IMR-90 (cell line): ENCODE measurements at regions not wholly inside any gene's neighbourhood (a gene's known extent, or its start where the extent isn't known, plus 50 kb on each side); places are given as distances from the start of the nearest gene placed in this dataset.

Experiments
- ATAC-seq: fragments of 200-7000 bp; cut with Tn5 transposase; 2 replicates; pipeline ENCODE4 v1.9.1; 2020; ENCODE audit warnings: low read depth, mild to moderate bottlenecking, moderate library complexity
- BruUV-seq: library from RNA; stranded (reverse); fragments of 400-500 nt; replicated peaks from 2 replicates; lab custom pipeline; 2021; lab: Mats Ljungman, UMichigan
- CTCF ChIA-PET: fragments of 300-600 bp; formaldehyde crosslinking; extraction: SDS; loops from one replicate; lab custom pipeline; 2021; ENCODE audit warnings: antibody characterized with exemption; lab: Yijun Ruan, JAX
- POLR2A ChIA-PET: fragments of 300-600 bp; sonication (Branson Sonifier 250); formaldehyde crosslinking; loops from one replicate; lab custom pipeline; 2022; ENCODE audit warnings: antibody characterized with exemption; ENCODE audit not compliant: unreplicated experiment; lab: Charles Lee
- DNase-seq: peaks from one replicate; pipeline ENCODE4 v3.0.0; 2013
- H2AFZ ChIP-seq: replicated peaks from 2 replicates; pipeline ENCODE3; 2013; ENCODE audit warnings: low read length, mild to moderate bottlenecking; ENCODE audit not compliant: poor library complexity
- H2AK5ac ChIP-seq: 2 replicates; pipeline ENCODE4 v1.6.1; 2013; ENCODE audit warnings: low read depth, low read length, inconsistent platforms
- H2AK9ac ChIP-seq: replicated peaks from 2 replicates; pipeline ENCODE3; 2013; ENCODE audit warnings: mild to moderate bottlenecking, low read depth, low read length, moderate library complexity; ENCODE audit not compliant: poor library complexity
- H2BK120ac ChIP-seq: 2 replicates; pipeline ENCODE4 v1.6.1; 2013; ENCODE audit warnings: low read depth, low read length, inconsistent platforms
- H2BK15ac ChIP-seq: 3 replicates; pipeline ENCODE4 v1.6.1; 2013; ENCODE audit warnings: low read depth, low read length, inconsistent platforms
- H2BK20ac ChIP-seq: 2 replicates; pipeline ENCODE4 v1.6.1; 2013; ENCODE audit warnings: low read depth, mild to moderate bottlenecking, inconsistent platforms, low read length, moderate library complexity
- H2BK5ac ChIP-seq: 2 replicates; pipeline ENCODE4 v1.6.1; 2013; ENCODE audit warnings: mild to moderate bottlenecking, low read depth, low read length, inconsistent platforms; ENCODE audit not compliant: poor library complexity, severe bottlenecking
- H3K14ac ChIP-seq: replicated peaks from 2 replicates; pipeline ENCODE4 v1.6.1; 2013; ENCODE audit warnings: low read depth, low read length, inconsistent platforms
- H3K18ac ChIP-seq: 2 replicates; pipeline ENCODE4 v1.6.1; 2013; ENCODE audit warnings: low read depth, low read length, control low read depth
- H3K23ac ChIP-seq: 2 replicates; pipeline ENCODE4 v1.6.1; 2013; ENCODE audit warnings: low read depth, low read length, inconsistent platforms
- H3K27ac ChIP-seq: 2 replicates; pipeline ENCODE4 v1.5.1; 2013; ENCODE audit warnings: mild to moderate bottlenecking, control low read depth, low read length; ENCODE audit not compliant: insufficient read depth
- H3K27me3 ChIP-seq: 2 replicates; pipeline ENCODE4 v1.6.1; 2013; ENCODE audit warnings: low read length; ENCODE audit not compliant: control insufficient read depth, insufficient read depth
- H3K36me3 ChIP-seq: 2 replicates; pipeline ENCODE4 v1.6.1; 2013; ENCODE audit warnings: low read length, mixed read lengths; ENCODE audit not compliant: control insufficient read depth, insufficient read depth
- H3K4ac ChIP-seq: 2 replicates; pipeline ENCODE4 v1.6.1; 2013; ENCODE audit warnings: low read depth, low read length, inconsistent platforms
- H3K4me1 ChIP-seq: 2 replicates; pipeline ENCODE4 v1.6.1; 2013; ENCODE audit warnings: low read length, mixed read lengths; ENCODE audit not compliant: control insufficient read depth, insufficient read depth
- H3K4me2 ChIP-seq: 2 replicates; pipeline ENCODE4 v1.6.1; 2013; ENCODE audit warnings: low read depth, mild to moderate bottlenecking, control low read depth, low read length, moderate library complexity
- H3K4me3 ChIP-seq: 2 replicates; pipeline ENCODE4 v1.5.1; 2013; ENCODE audit warnings: low read depth, mild to moderate bottlenecking, control low read depth, low read length, moderate library complexity; ENCODE audit not compliant: insufficient read depth
- H3K56ac ChIP-seq: 2 replicates; pipeline ENCODE4 v1.6.1; 2013; ENCODE audit warnings: low read length, inconsistent platforms; ENCODE audit not compliant: insufficient read depth; ENCODE audit errors: extremely low read depth
- H3K79me1 ChIP-seq, 2 experiments: 2 replicates each; pipeline ENCODE4 v1.6.1; 2013; ENCODE audit warnings: low read length in 2 of 2, inconsistent platforms in 1 of 2, low read depth in 1 of 2
- H3K9ac ChIP-seq: 2 replicates; pipeline ENCODE4 v1.6.1; 2013; ENCODE audit warnings: low read depth, low read length, control low read depth
- H3K9me1 ChIP-seq: 2 replicates; pipeline ENCODE4 v1.6.1; 2013; ENCODE audit warnings: low read length, inconsistent platforms; ENCODE audit not compliant: insufficient read depth
- H3K9me3 ChIP-seq: 2 replicates; pipeline ENCODE4 v1.6.1; 2013; ENCODE audit warnings: low read length; ENCODE audit not compliant: control insufficient read depth, insufficient read depth
- H4K20me1 ChIP-seq: 2 replicates; pipeline ENCODE4 v1.6.1; 2013; ENCODE audit warnings: low read length, inconsistent platforms; ENCODE audit not compliant: insufficient read depth
- H4K5ac ChIP-seq: 2 replicates; pipeline ENCODE4 v1.6.1; 2013; ENCODE audit warnings: mild to moderate bottlenecking, low read depth, low read length, control low read depth
- H4K8ac ChIP-seq, 2 experiments: 2 replicates each; pipeline ENCODE4 v1.6.1; 2013; ENCODE audit warnings: low read depth in 2 of 2, low read length in 2 of 2, control low read depth in 1 of 2, inconsistent platforms in 1 of 2
- H4K91ac ChIP-seq: 2 replicates; pipeline ENCODE4 v1.6.1; 2013; ENCODE audit warnings: low read depth, low read length, inconsistent platforms; ENCODE audit not compliant: insufficient read depth
- BHLHE40 ChIP-seq: fragments of 150-350 bp; IDR thresholded peaks from 2 replicates; pipeline ENCODE4 v1.6.1; 2016; ENCODE audit warnings: mild to moderate bottlenecking, low read depth, low read length
- CEBPB ChIP-seq: IDR thresholded peaks from 2 replicates; pipeline ENCODE4 v1.6.1; 2012; ENCODE audit warnings: low read depth, low read length, improper control_type of control experiment
- CHD1 ChIP-seq: IDR thresholded peaks from 2 replicates; pipeline ENCODE4 v1.6.1; 2012; ENCODE audit warnings: low read depth, low read length, improper control_type of control experiment
- FOS ChIP-seq: fragments of 150-350 bp; IDR thresholded peaks from 2 replicates; pipeline ENCODE4 v1.6.1; 2016; ENCODE audit warnings: low read depth, low read length
- MAFK ChIP-seq: IDR thresholded peaks from 2 replicates; pipeline ENCODE4 v1.6.1; 2012; ENCODE audit warnings: low read depth, low read length, improper control_type of control experiment
- MAZ ChIP-seq: IDR thresholded peaks from 2 replicates; pipeline ENCODE4 v1.6.1; 2012; ENCODE audit warnings: low read depth, mild to moderate bottlenecking, low read length, improper control_type of control experiment, moderate library complexity, borderline replicate concordance
- MXI1 ChIP-seq: IDR thresholded peaks from 2 replicates; pipeline ENCODE4 v1.6.1; 2012; ENCODE audit warnings: low read depth, mild to moderate bottlenecking, low read length, moderate library complexity, borderline replicate concordance
- NFE2L2 ChIP-seq: fragments of 150-350 bp; IDR thresholded peaks from 2 replicates; pipeline ENCODE4 v1.6.1; 2016; ENCODE audit warnings: low read depth, mild to moderate bottlenecking, low read length
- POLR2A ChIP-seq: IDR thresholded peaks from 2 replicates; pipeline ENCODE4 v1.6.1; 2012; ENCODE audit warnings: mild to moderate bottlenecking, low read depth, low read length
- RAD21 ChIP-seq: IDR thresholded peaks from 2 replicates; pipeline ENCODE4 v1.6.1; 2012; ENCODE audit warnings: low read length, improper control_type of control experiment
- RCOR1 ChIP-seq: IDR thresholded peaks from 2 replicates; pipeline ENCODE4 v1.6.1; 2012; ENCODE audit warnings: mild to moderate bottlenecking, low read length, improper control_type of control experiment; ENCODE audit not compliant: insufficient replicate concordance
- RFX5 ChIP-seq: IDR thresholded peaks from 2 replicates; pipeline ENCODE4 v1.8.0; 2012; ENCODE audit warnings: low read depth, mild to moderate bottlenecking, low read length, moderate library complexity
- SMC3 ChIP-seq: fragments of 150-350 bp; IDR thresholded peaks from 2 replicates; pipeline ENCODE4 v1.6.1; 2016; ENCODE audit warnings: low read depth, mild to moderate bottlenecking, antibody characterized with exemption, low read length, moderate library complexity
- WGBS, 2 experiments: methylation state at CpG; one replicate each; pipeline versions ENCODE4 v1.1.5 to v1.1.7; 2013; ENCODE audit warnings: missing lambda C conversion rate in 2 of 2; ENCODE audit not compliant: insufficient read length in 1 of 2; ENCODE audit errors: extremely low coverage in 2 of 2; 5-methylcytosine and 5-hydroxymethylcytosine counted together
- dilution Hi-C: fragments of 300-500 bp; cut with HindIII; formaldehyde crosslinking; loops from one replicate; pipeline ENCODE4 v1.14.3; 2018; ENCODE audit warnings: low sequenced_read_pairs; ENCODE audit not compliant: unreplicated experiment
- in situ Hi-C: fragments of 300-500 bp; cut with MboI; formaldehyde crosslinking; loops from 3 replicates; pipeline ENCODE4 v1.14.3; 2019; ENCODE audit warnings: low sequenced_read_pairs, inconsistent platforms, mixed read lengths
- intact Hi-C: fragments of 100-400 bp; cut with micrococcal nuclease; formaldehyde crosslinking; loops from 2 replicates; pipeline ENCODE4 v1.10.0; 2022
- TF ChIP-seq, protein P1 (sequence below): conservative IDR thresholded peaks from 2 replicates; pipeline ENCODE4 v1.5.1; 2012; ENCODE audit warnings: mild to moderate bottlenecking, low read depth, low read length, improper control_type of control experiment
- TF ChIP-seq, protein P2 (sequence below): fragments of 150-350 bp; IDR thresholded peaks from 2 replicates; pipeline ENCODE4 v1.6.1; 2016; ENCODE audit warnings: low read depth, mild to moderate bottlenecking, low read length, moderate library complexity, borderline replicate concordance
- TF ChIP-seq, protein P3 (sequence below): fragments of 150-350 bp; IDR thresholded peaks from 2 replicates; pipeline ENCODE4 v1.6.1; 2017; ENCODE audit warnings: mild to moderate bottlenecking, antibody characterized with exemption, low read length, low read depth

DNA sequence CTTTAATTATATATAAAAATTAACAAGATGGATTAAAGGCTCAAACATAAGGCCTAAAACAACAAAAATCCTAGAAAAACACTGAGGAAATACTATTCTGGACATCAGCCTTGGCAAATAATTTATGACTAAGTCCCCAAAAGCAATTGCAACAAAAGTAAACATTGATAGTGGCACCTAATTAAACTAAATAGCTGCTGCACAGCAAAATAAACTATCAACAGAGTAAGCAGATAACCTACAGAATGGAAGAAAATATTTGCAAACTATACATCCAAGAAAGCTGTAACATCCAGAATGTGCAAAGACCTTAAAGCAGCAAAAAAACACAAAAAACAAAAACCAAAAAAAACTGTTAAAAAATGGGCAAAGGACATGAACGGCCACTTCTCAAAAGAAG is 384.0 kb upstream of the SEMA3D start:
- no peak overlapping the region for H2AK5ac ChIP-seq
- no peak overlapping the region for H3K56ac ChIP-seq

More for the DNA sequence above, 384.0 kb upstream of the SEMA3D start:
- H2BK15ac ChIP-seq, result no peak overlapping the region
- no peaks in the 10 kb centered on the region for H3K4me1 ChIP-seq
- H3K27me3 ChIP-seq, result no peaks in the 10 kb centered on the region
- H3K36me3 ChIP-seq, result no peaks in the 10 kb centered on the region
- no peak overlapping the region for H3K18ac ChIP-seq
- DNase-seq (no peak), ATAC-seq (no peak)
- no peak overlapping the region for H2BK120ac ChIP-seq
- H4K20me1 ChIP-seq, result no peaks in the 10 kb centered on the region
- intact Hi-C loops, result no loop called here
- H3K4me3 ChIP-seq, result no peak overlapping the region
- H2BK20ac ChIP-seq, result no peak overlapping the region
- H3K9me1 ChIP-seq, result no peaks in the 10 kb centered on the region; the same call in 1 of the 2 replicates
- no peak overlapping the region for H2AK9ac ChIP-seq
- no peak overlapping the region for H4K91ac ChIP-seq
- dilution Hi-C loops, result no loop called here
- no peak for TF ChIP-seq MXI1
- TF ChIP-seq SMC3, result no peak
- TF ChIP-seq CHD1, result no peak
- TF ChIP-seq NFE2L2, result no peak
- TF ChIP-seq, protein P1, sequence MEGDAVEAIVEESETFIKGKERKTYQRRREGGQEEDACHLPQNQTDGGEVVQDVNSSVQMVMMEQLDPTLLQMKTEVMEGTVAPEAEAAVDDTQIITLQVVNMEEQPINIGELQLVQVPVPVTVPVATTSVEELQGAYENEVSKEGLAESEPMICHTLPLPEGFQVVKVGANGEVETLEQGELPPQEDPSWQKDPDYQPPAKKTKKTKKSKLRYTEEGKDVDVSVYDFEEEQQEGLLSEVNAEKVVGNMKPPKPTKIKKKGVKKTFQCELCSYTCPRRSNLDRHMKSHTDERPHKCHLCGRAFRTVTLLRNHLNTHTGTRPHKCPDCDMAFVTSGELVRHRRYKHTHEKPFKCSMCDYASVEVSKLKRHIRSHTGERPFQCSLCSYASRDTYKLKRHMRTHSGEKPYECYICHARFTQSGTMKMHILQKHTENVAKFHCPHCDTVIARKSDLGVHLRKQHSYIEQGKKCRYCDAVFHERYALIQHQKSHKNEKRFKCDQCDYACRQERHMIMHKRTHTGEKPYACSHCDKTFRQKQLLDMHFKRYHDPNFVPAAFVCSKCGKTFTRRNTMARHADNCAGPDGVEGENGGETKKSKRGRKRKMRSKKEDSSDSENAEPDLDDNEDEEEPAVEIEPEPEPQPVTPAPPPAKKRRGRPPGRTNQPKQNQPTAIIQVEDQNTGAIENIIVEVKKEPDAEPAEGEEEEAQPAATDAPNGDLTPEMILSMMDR, result no peak
- TF ChIP-seq POLR2A, result no peak
- TF ChIP-seq MAZ, result no peak
- no peak for TF ChIP-seq MAFK
- TF ChIP-seq, protein P2, sequence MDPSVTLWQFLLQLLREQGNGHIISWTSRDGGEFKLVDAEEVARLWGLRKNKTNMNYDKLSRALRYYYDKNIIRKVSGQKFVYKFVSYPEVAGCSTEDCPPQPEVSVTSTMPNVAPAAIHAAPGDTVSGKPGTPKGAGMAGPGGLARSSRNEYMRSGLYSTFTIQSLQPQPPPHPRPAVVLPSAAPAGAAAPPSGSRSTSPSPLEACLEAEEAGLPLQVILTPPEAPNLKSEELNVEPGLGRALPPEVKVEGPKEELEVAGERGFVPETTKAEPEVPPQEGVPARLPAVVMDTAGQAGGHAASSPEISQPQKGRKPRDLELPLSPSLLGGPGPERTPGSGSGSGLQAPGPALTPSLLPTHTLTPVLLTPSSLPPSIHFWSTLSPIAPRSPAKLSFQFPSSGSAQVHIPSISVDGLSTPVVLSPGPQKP, result no peak
- TF ChIP-seq RCOR1, result no peak
- no peak for TF ChIP-seq RFX5
- TF ChIP-seq, protein P3, sequence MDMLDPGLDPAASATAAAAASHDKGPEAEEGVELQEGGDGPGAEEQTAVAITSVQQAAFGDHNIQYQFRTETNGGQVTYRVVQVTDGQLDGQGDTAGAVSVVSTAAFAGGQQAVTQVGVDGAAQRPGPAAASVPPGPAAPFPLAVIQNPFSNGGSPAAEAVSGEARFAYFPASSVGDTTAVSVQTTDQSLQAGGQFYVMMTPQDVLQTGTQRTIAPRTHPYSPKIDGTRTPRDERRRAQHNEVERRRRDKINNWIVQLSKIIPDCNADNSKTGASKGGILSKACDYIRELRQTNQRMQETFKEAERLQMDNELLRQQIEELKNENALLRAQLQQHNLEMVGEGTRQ, result no peak
- TF ChIP-seq FOS, result no peak
- TF ChIP-seq RAD21, result no peak
- TF ChIP-seq BHLHE40, result no peak
- no peak for TF ChIP-seq CEBPB
- in situ Hi-C loops, result no loop called here
- H3K4me2 ChIP-seq, result no peak overlapping the region
- 0% methylated on average over 1 of the region's 1 CpG; no CpG with 5 or more reads in 1 of the 2 experiments for WGBS, 2 experiments
- no peaks in the 10 kb centered on the region for H3K79me1 ChIP-seq
- H3K9ac ChIP-seq, result no peak overlapping the region
- H3K9me3 ChIP-seq, result no peaks in the 10 kb centered on the region
- no peak overlapping the region for H2BK5ac ChIP-seq
- no peak overlapping the region for H2AFZ ChIP-seq
- H4K8ac ChIP-seq, result no peak overlapping the region
- ChIA-PET POLR2A (no interaction called here), CTCF (no interaction called here)
- no peak overlapping the region for H3K27ac ChIP-seq
- no peak overlapping the region for H3K4ac ChIP-seq
- no TSS peak for BruUV-seq
- H3K14ac ChIP-seq, result no peak overlapping the region
- H3K23ac ChIP-seq, result no peak overlapping the region
- no peak overlapping the region for H4K5ac ChIP-seq
